DOHH2 (cell line): ENCODE measurements at regions not wholly inside any gene's neighbourhood (a gene's known extent, or its start where the extent isn't known, plus 50 kb on each side); places are given as distances from the start of the nearest gene placed in this dataset.

ENCODE experiments used
- H3F3A ChIP-seq: fragments of 200-600 bp; sonication (generic), shearing (Covaris generic); 2 replicates; pipeline ENCODE4 v1.6.0; 2016; ENCODE audit warnings: antibody characterized with exemption, mild to moderate bottlenecking; ENCODE audit not compliant: control insufficient read depth, insufficient read depth
- H3K27ac ChIP-seq: fragments of 200-600 bp; sonication (generic); 2 replicates; pipeline ENCODE4 v1.5.1; 2014; ENCODE audit warnings: low read depth, mild to moderate bottlenecking, low read length, moderate library complexity
- H3K27me3 ChIP-seq: fragments of 200-600 bp; sonication (generic); 2 replicates; pipeline ENCODE4 v1.6.1; 2014; ENCODE audit warnings: mild to moderate bottlenecking, low read length, mixed read lengths; ENCODE audit not compliant: control insufficient read depth
- H3K36me3 ChIP-seq: fragments of 200-600 bp; sonication (generic); 2 replicates; pipeline ENCODE4 v1.6.1; 2014; ENCODE audit warnings: mild to moderate bottlenecking, low read length, moderate library complexity, mixed read lengths; ENCODE audit not compliant: control insufficient read depth
- H3K4me1 ChIP-seq: fragments of 200-600 bp; sonication (generic); 2 replicates; pipeline ENCODE4 v1.6.1; 2014; ENCODE audit warnings: mild to moderate bottlenecking, low read length, mixed read lengths; ENCODE audit not compliant: control insufficient read depth
- H3K4me2 ChIP-seq: fragments of 200-600 bp; sonication (generic); 2 replicates; pipeline ENCODE4 v1.6.0; 2014; ENCODE audit warnings: mild to moderate bottlenecking, low read length, moderate library complexity
- H3K4me3 ChIP-seq: fragments of 200-600 bp; sonication (generic); 2 replicates; pipeline ENCODE4 v1.5.1; 2014; ENCODE audit warnings: mild to moderate bottlenecking, low read length, mixed read lengths
- H3K79me2 ChIP-seq: fragments of 200-600 bp; sonication (generic); 2 replicates; pipeline ENCODE4 v1.6.1; 2014; ENCODE audit warnings: mild to moderate bottlenecking, low read length, mixed read lengths; ENCODE audit not compliant: control insufficient read depth
- H3K9me2 ChIP-seq: fragments of 200-600 bp; sonication (generic); replicated peaks from 2 replicates; pipeline ENCODE4 v1.6.1; 2014; ENCODE audit warnings: mild to moderate bottlenecking, low read length, mixed read lengths; ENCODE audit not compliant: control insufficient read depth
- H3K9me3 ChIP-seq: fragments of 200-600 bp; sonication (generic); 2 replicates; pipeline ENCODE4 v1.6.1; 2014; ENCODE audit warnings: antibody characterized with exemption, low read length, mixed read lengths; ENCODE audit not compliant: control insufficient read depth, insufficient read depth
- H4K20me1 ChIP-seq: fragments of 200-600 bp; sonication (generic); 2 replicates; pipeline ENCODE4 v1.6.0; 2014; ENCODE audit warnings: low read depth, mild to moderate bottlenecking, antibody characterized with exemption, low read length, moderate library complexity; ENCODE audit not compliant: control insufficient read depth, insufficient read depth
- CTCF ChIP-seq: fragments of 200-600 bp; sonication (generic); IDR thresholded peaks from one replicate; pipeline ENCODE4 v1.5.1; 2014; ENCODE audit warnings: antibody characterized with exemption, mild to moderate bottlenecking, low read depth, low read length; ENCODE audit not compliant: poor library complexity, severe bottlenecking
- EZH2phosphoT487 ChIP-seq: fragments of 200-600 bp; sonication (generic); IDR thresholded peaks from 2 replicates; pipeline ENCODE4 v1.6.1; 2017; ENCODE audit warnings: borderline replicate concordance, mild to moderate bottlenecking, antibody characterized with exemption, low read length, moderate library complexity, mixed read lengths

GRCh38 chr14:61868846-61869245, 106.6 kb downstream of the SNAPC1 start:
- Histone ChIP-seq H3K36me3 (no peaks in the 10 kb centered on the region), H3F3A (no peaks in the 10 kb centered on the region), H3K27ac (no peak overlapping the region), H3K79me2 (no peaks in the 10 kb centered on the region), H3K9me2 (no peaks in the 10 kb centered on the region), H3K4me3 (no peak overlapping the region), H3K4me2 (no peak overlapping the region), H4K20me1 (no peaks in the 10 kb centered on the region), H3K4me1 (peaks cover 14% of the 10 kb centered on the region), H3K9me3 (0 out of 2 replicates have a peak, but pooled peaks cover 4% of the 10 kb centered on the region), H3K27me3 (no peaks in the 10 kb centered on the region)
- TF ChIP-seq EZH2phosphoT487 (no peak), CTCF (no peak)

- TF ChIP-seq CTCF, result no peak
- Histone ChIP-seq H3K4me3 (no peak overlapping the region), H3K36me3 (no peaks in the 10 kb centered on the region)
Measured at GRCh38 chr14:61870163-61870562, 107.9 kb downstream of the SNAPC1 start.

GRCh38 chr14:61872452-61872851, 110.2 kb downstream of the SNAPC1 start:
- Histone ChIP-seq H3K4me3 (no peak overlapping the region), H3K79me2 (no peaks in the 10 kb centered on the region), H3K36me3 (no peaks in the 10 kb centered on the region), H4K20me1 (no peaks in the 10 kb centered on the region), H3K9me2 (no peaks in the 10 kb centered on the region), H3K4me1 (peaks cover 11% of the 10 kb centered on the region), H3K27me3 (peaks cover 11% of the 10 kb centered on the region), H3F3A (no peaks in the 10 kb centered on the region), H3K9me3 (0 out of 2 replicates have a peak, but pooled peaks cover 4% of the 10 kb centered on the region), H3K27ac (no peak overlapping the region), H3K4me2 (no peak overlapping the region)
- TF ChIP-seq EZH2phosphoT487 (no peak), CTCF (no peak)

More at GRCh38 chr14:61870163-61870562, 107.9 kb downstream of the SNAPC1 start:
- Histone ChIP-seq H3K9me2 (no peaks in the 10 kb centered on the region), H3F3A (no peaks in the 10 kb centered on the region), H3K4me1 (peaks cover 14% of the 10 kb centered on the region), H3K9me3 (0 out of 2 replicates have a peak, but pooled peaks cover 4% of the 10 kb centered on the region), H3K4me2 (no peak overlapping the region), H3K27me3 (peaks cover 3% of the 10 kb centered on the region), H3K27ac (no peak overlapping the region), H3K79me2 (no peaks in the 10 kb centered on the region), H4K20me1 (no peaks in the 10 kb centered on the region)
